Erythroblast (primary cell): ENCODE measurements at regions not wholly inside any gene's neighbourhood (a gene's known extent, or its start where the extent isn't known, plus 50 kb on each side); places are given as distances from the start of the nearest gene placed in this dataset.

Experiments used
- GATA1 ChIP-seq: IDR thresholded peaks from 2 replicates; pipeline ENCODE4 v1.6.1; 2011; ENCODE audit warnings: low read depth, mild to moderate bottlenecking, control low read depth, low read length, moderate library complexity
- POLR2A ChIP-seq: IDR thresholded peaks from 2 replicates; pipeline ENCODE4 v1.6.1; 2011; ENCODE audit warnings: mild to moderate bottlenecking, low read length

DNA sequence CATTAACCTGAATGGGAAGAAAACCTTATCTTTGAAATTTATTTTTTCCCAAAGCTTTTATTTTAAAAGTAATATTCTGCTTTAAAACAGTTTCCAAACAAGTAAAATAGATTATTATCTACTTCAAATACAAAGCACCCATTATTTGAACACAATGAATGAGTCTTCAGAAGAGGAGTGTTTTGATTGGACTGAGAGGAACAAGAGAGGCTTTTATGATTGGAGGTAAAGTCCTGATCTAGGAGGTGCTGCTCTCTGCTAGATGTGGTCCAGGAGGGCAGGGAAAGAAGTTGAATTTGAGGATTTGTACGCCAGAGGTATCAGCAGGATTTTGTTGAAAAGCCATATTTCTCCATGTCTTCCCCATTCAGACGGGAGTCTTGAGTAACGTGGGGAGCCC lies 900.7 kb downstream of the SOCS6 start:
- no peak for TF ChIP-seq POLR2A
- no peak for TF ChIP-seq GATA1
